Astrocyte of the cerebellum (primary cell): ENCODE measurements at regions not wholly inside any gene's neighbourhood (a gene's known extent, or its start where the extent isn't known, plus 50 kb on each side); places are given as distances from the start of the nearest gene placed in this dataset.

Source experiments
- DNase-seq: peaks from one replicate; pipeline ENCODE4 v3.0.0-alpha.2; 2011; ENCODE audit warnings: low read depth
- H3K4me3 ChIP-seq: 2 replicates; pipeline ENCODE4 v1.5.1; 2011; ENCODE audit warnings: mild to moderate bottlenecking, low read depth, low read length, moderate library complexity
- CTCF ChIP-seq: IDR thresholded peaks from 2 replicates; pipeline ENCODE4 v1.5.1; 2012; ENCODE audit warnings: low read length, low read depth, moderate library complexity, mild to moderate bottlenecking; ENCODE audit errors: missing control alignments
- in situ Hi-C: cut with HindIII; loops from 2 replicates; pipeline ENCODE4 v1.10.0; 2017; ENCODE audit warnings: low sequenced_read_pairs

- TF ChIP-seq CTCF = no peak
- no peak for DNase-seq
- H3K4me3 ChIP-seq = no peak overlapping the region
- in situ Hi-C loops = no loop called here
These were observed 136.3 kb downstream of the CD8B2 start for GRCh38 chr2:106623456-106623855.

- no peak for DNase-seq
- H3K4me3 ChIP-seq = no peak overlapping the region
- no peak for TF ChIP-seq CTCF
- in situ Hi-C loops = loop anchor here (25.0 kb wide), 1 partner anchor 1312 kb away; no protein-coding TSS in a partner anchor
These were observed 137.7 kb downstream of the CD8B2 start for GRCh38 chr2:106624787-106625380.

- TF ChIP-seq CTCF = no peak
- H3K4me3 ChIP-seq = no peak overlapping the region
- no peak for DNase-seq
- in situ Hi-C loops = loop anchor here (25.0 kb wide), 1 partner anchor 1309 kb away; no protein-coding TSS in a partner anchor
These were observed 141.2 kb downstream of the CD8B2 start for GRCh38 chr2:106628377-106628776.

- DNase-seq = no peak
- in situ Hi-C loops = loop anchor here (25.0 kb wide), 1 partner anchor 1307 kb away; no protein-coding TSS in a partner anchor
- H3K4me3 ChIP-seq = no peak overlapping the region
- no peak for TF ChIP-seq CTCF
These were observed 142.8 kb downstream of the CD8B2 start for GRCh38 chr2:106629981-106630380.

- in situ Hi-C loops = loop anchor here (25.0 kb wide), 1 partner anchor 1306 kb away; no protein-coding TSS in a partner anchor
- H3K4me3 ChIP-seq = no peak overlapping the region
- no peak for DNase-seq
- no peak for TF ChIP-seq CTCF
These were observed 144.1 kb downstream of the CD8B2 start for GRCh38 chr2:106631281-106631680.

GRCh38 chr2:106638043-106638442 is 150.9 kb downstream of the CD8B2 start:
- no peak overlapping the region for H3K4me3 ChIP-seq
- TF ChIP-seq CTCF = no peak
- DNase-seq = no peak
- in situ Hi-C loops = loop anchor here (25.0 kb wide), 1 partner anchor 1299 kb away; no protein-coding TSS in a partner anchor
